ENCODE measurements at regions not wholly inside any gene's neighbourhood (a gene's known extent, or its start where the extent isn't known, plus 50 kb on each side); places are given as distances from the start of the nearest gene placed in this dataset.

DNA sequence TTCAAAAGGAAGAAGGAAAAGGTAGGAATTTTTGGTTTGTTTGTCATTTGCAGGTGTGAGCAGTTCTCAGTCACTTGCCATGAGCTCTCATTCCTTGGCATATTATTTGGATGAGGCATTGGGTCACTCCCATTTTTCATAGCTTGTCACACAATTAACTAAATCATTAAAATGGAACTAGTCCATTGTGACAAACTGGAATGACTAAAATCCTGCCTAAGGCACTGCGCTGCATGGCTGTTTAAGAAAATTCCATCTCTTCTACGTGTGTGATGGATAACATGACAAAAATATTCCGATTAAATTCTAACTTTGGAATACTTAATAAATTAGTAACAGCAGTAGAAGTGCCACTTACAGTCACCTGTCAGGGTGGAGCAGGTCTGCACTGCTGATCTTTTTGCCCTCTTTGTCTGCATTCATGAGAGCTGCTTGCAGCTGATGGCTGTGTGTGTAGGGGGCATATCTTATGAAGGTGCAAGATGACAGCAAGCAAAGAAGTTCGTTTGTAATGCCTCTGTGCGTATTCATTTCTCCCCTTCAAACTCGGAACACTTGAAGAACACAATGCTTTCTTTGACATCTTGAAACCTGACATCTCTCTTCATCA is 1292.6 kb upstream of the MAP3K7 start:
- TF ChIP-seq, protein P1, sequence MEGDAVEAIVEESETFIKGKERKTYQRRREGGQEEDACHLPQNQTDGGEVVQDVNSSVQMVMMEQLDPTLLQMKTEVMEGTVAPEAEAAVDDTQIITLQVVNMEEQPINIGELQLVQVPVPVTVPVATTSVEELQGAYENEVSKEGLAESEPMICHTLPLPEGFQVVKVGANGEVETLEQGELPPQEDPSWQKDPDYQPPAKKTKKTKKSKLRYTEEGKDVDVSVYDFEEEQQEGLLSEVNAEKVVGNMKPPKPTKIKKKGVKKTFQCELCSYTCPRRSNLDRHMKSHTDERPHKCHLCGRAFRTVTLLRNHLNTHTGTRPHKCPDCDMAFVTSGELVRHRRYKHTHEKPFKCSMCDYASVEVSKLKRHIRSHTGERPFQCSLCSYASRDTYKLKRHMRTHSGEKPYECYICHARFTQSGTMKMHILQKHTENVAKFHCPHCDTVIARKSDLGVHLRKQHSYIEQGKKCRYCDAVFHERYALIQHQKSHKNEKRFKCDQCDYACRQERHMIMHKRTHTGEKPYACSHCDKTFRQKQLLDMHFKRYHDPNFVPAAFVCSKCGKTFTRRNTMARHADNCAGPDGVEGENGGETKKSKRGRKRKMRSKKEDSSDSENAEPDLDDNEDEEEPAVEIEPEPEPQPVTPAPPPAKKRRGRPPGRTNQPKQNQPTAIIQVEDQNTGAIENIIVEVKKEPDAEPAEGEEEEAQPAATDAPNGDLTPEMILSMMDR (IDR thresholded peaks at IDR 0.05): no peak
- no peak for TF ChIP-seq POLR2A (IDR thresholded peaks at IDR 0.05)
